ENCODE measurements at regions not wholly inside any gene's neighbourhood (a gene's known extent, or its start where the extent isn't known, plus 50 kb on each side); places are given as distances from the start of the nearest gene placed in this dataset.

DNA sequence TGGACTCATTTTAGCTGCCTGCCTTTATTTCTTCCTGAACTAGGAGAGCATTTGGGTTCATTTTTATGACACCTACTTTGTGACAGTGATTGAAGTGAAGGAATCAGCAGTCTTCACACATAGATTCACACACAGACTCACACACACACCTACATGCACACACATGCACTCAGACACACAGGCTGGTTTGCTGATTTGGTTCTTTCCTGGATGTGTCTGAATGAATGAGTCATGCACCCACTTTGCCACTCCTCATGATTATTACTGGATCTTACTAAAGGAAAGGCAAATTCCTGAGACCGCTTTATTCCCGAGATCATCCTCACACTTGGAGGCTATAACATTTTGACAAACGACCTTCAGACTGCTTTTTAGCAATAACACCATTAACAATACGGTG, 529.5 kb downstream of the AGTPBP1 start:
- Histone ChIP-seq H3K4me3 (ENCODE audit: low read depth in 1 of 2, low read length in 2 of 2) (no peak overlapping the region), H3K9ac (ENCODE audit: low read depth, low read length) (no peak overlapping the region), H3K27ac (ENCODE audit: low read length) (no peak overlapping the region), H3K9me3 (ENCODE audit: insufficient read depth, low read length, severe bottlenecking) (no peaks in the 10 kb centered on the region), H4K20me1 (ENCODE audit: insufficient read depth, low read length) (no peaks in the 10 kb centered on the region), H3K4me2 (ENCODE audit: insufficient read depth, low read length) (no peak overlapping the region), H3K36me3 (ENCODE audit: insufficient read depth, low read length) (no peaks in the 10 kb centered on the region), H3K4me1 (ENCODE audit: insufficient read depth, low read length) (no peaks in the 10 kb centered on the region), H3K79me2 (ENCODE audit: insufficient read depth, low read length) (no peaks in the 10 kb centered on the region), H3K27me3 (ENCODE audit: insufficient read depth, low read length, poor library complexity) (peaks cover 3% of the 10 kb centered on the region), H2AFZ (ENCODE audit: low read depth, low read length) (no peak overlapping the region)
- ATAC-seq (ENCODE audit: insufficient read depth, low read depth) (no peak), DNase-seq (no peak)
- TF ChIP-seq, protein P1, sequence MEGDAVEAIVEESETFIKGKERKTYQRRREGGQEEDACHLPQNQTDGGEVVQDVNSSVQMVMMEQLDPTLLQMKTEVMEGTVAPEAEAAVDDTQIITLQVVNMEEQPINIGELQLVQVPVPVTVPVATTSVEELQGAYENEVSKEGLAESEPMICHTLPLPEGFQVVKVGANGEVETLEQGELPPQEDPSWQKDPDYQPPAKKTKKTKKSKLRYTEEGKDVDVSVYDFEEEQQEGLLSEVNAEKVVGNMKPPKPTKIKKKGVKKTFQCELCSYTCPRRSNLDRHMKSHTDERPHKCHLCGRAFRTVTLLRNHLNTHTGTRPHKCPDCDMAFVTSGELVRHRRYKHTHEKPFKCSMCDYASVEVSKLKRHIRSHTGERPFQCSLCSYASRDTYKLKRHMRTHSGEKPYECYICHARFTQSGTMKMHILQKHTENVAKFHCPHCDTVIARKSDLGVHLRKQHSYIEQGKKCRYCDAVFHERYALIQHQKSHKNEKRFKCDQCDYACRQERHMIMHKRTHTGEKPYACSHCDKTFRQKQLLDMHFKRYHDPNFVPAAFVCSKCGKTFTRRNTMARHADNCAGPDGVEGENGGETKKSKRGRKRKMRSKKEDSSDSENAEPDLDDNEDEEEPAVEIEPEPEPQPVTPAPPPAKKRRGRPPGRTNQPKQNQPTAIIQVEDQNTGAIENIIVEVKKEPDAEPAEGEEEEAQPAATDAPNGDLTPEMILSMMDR (IDR thresholded peaks at IDR 0.05; ENCODE audit: borderline replicate concordance, extremely low read depth, low read length, poor library complexity, severe bottlenecking) = no peak
- TF ChIP-seq EZH2 (IDR thresholded peaks at IDR 0.05; ENCODE audit: borderline replicate concordance, low read depth, low read length, severe bottlenecking) = no peak

DNA sequence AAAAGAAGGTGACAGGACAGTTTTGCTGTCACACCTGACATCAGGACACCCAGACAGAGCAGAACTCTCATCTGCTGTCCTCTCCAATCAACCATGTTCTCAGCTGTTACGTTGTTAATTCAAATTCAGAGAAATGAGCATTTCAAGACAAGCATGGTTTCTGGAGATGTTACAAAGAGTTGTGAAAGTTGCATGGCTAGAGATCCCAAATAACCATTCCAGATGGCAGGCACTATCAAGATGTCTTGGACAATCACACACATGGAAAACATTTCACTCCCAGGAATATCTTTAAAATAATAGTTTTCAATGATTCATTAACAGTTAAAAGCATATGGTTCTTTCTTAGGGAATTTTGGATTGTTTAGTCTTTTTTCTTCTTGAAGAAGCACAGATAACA, 533.1 kb downstream of the AGTPBP1 start:
- no peak for TF ChIP-seq EZH2 (IDR thresholded peaks at IDR 0.05; ENCODE audit: borderline replicate concordance, low read depth, low read length, severe bottlenecking)
- TF ChIP-seq, protein P1 (IDR thresholded peaks at IDR 0.05; ENCODE audit: borderline replicate concordance, extremely low read depth, low read length, poor library complexity, severe bottlenecking) = no peak
- Histone ChIP-seq H3K4me3 (ENCODE audit: low read depth in 1 of 2, low read length in 2 of 2) (no peak overlapping the region), H3K4me1 (ENCODE audit: insufficient read depth, low read length) (no peaks in the 10 kb centered on the region), H3K36me3 (ENCODE audit: insufficient read depth, low read length) (no peaks in the 10 kb centered on the region), H3K9me3 (ENCODE audit: insufficient read depth, low read length, severe bottlenecking) (no peaks in the 10 kb centered on the region), H3K27ac (ENCODE audit: low read length) (no peak overlapping the region), H3K9ac (ENCODE audit: low read depth, low read length) (no peak overlapping the region), H3K27me3 (ENCODE audit: insufficient read depth, low read length, poor library complexity) (peaks cover under 1% of the 10 kb centered on the region), H4K20me1 (ENCODE audit: insufficient read depth, low read length) (no peaks in the 10 kb centered on the region), H2AFZ (ENCODE audit: low read depth, low read length) (no peak overlapping the region), H3K79me2 (ENCODE audit: insufficient read depth, low read length) (no peaks in the 10 kb centered on the region), H3K4me2 (ENCODE audit: insufficient read depth, low read length) (no peak overlapping the region)
- ATAC-seq (ENCODE audit: insufficient read depth, low read depth) (no peak), DNase-seq (no peak)

DNA sequence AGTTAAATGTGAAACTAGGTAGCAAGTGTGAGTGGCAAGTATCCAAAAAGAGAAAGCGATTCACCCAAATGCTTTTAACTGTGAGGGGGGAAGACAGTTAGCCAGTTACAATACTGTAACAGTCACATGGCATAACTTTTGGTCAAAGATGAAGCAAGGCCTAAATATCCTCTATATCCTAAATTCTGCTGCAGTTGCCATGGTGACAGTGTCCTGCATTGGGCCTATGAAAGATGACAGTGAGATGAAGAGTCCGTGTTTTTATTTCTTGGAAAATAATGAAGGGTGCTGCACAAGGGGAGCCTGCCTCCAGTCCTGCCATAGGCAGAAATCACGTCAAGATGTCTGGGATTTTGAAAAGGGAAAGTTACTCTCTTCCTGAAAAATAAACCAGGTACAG, 534.6 kb downstream of the NTRK2 start:
- H4K20me1 ChIP-seq (ENCODE audit: insufficient read depth, low read length) = no peaks in the 10 kb centered on the region
- DNase-seq = no peak
- H2AFZ ChIP-seq (ENCODE audit: low read depth, low read length) = no peak overlapping the region
- no peak overlapping the region for H3K4me2 ChIP-seq (ENCODE audit: insufficient read depth, low read length)
- TF ChIP-seq EZH2 (IDR thresholded peaks at IDR 0.05; ENCODE audit: borderline replicate concordance, low read depth, low read length, severe bottlenecking) = no peak
- TF ChIP-seq, protein P1 (IDR thresholded peaks at IDR 0.05; ENCODE audit: borderline replicate concordance, extremely low read depth, low read length, poor library complexity, severe bottlenecking) = no peak
- H3K27me3 ChIP-seq (ENCODE audit: insufficient read depth, low read length, poor library complexity) = no peaks in the 10 kb centered on the region
- no peak overlapping the region for H3K4me3 ChIP-seq (ENCODE audit: low read depth in 1 of 2, low read length in 2 of 2)
- no peaks in the 10 kb centered on the region for H3K79me2 ChIP-seq (ENCODE audit: insufficient read depth, low read length)
- no peak for ATAC-seq (ENCODE audit: insufficient read depth, low read depth)
- no peak overlapping the region for H3K27ac ChIP-seq (ENCODE audit: low read length)
- no peaks in the 10 kb centered on the region for H3K9me3 ChIP-seq (ENCODE audit: insufficient read depth, low read length, severe bottlenecking)
- no peak overlapping the region for H3K9ac ChIP-seq (ENCODE audit: low read depth, low read length)
- H3K4me1 ChIP-seq (ENCODE audit: insufficient read depth, low read length) = no peaks in the 10 kb centered on the region
- no peaks in the 10 kb centered on the region for H3K36me3 ChIP-seq (ENCODE audit: insufficient read depth, low read length)

DNA sequence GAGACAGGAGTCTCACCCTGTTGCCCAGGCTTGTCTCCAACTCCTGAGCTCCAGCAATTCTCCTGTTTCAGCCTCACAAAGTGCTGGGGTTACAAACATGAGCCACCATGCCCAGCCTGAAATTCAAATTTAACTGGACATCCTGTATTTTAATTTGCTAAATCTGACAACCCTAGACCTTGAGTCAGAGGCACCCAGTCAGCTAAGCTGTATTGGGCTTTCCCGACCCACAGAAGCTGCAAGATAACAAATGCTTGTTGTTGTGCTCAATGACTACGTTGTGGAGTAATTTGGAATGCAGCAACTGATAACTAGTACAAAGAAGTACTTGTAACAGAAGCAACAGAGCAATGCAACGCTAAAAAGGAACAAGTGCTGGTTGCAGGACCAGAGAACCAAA, 533.1 kb downstream of the NTRK2 start:
- no peak overlapping the region for H2AFZ ChIP-seq (ENCODE audit: low read depth, low read length)
- H3K27ac ChIP-seq (ENCODE audit: low read length) = no peak overlapping the region
- ATAC-seq (ENCODE audit: insufficient read depth, low read depth) (no peak), DNase-seq (no peak)
- H3K9ac ChIP-seq (ENCODE audit: low read depth, low read length) = no peak overlapping the region
- no peaks in the 10 kb centered on the region for H3K27me3 ChIP-seq (ENCODE audit: insufficient read depth, low read length, poor library complexity)
- no peak overlapping the region for H3K4me3 ChIP-seq (ENCODE audit: low read depth in 1 of 2, low read length in 2 of 2)
- no peaks in the 10 kb centered on the region for H3K4me1 ChIP-seq (ENCODE audit: insufficient read depth, low read length)
- H3K4me2 ChIP-seq (ENCODE audit: insufficient read depth, low read length) = no peak overlapping the region
- H4K20me1 ChIP-seq (ENCODE audit: insufficient read depth, low read length) = no peaks in the 10 kb centered on the region
- TF ChIP-seq, protein P1 (IDR thresholded peaks at IDR 0.05; ENCODE audit: borderline replicate concordance, extremely low read depth, low read length, poor library complexity, severe bottlenecking) = no peak
- TF ChIP-seq EZH2 (IDR thresholded peaks at IDR 0.05; ENCODE audit: borderline replicate concordance, low read depth, low read length, severe bottlenecking) = no peak
- no peaks in the 10 kb centered on the region for H3K36me3 ChIP-seq (ENCODE audit: insufficient read depth, low read length)
- no peaks in the 10 kb centered on the region for H3K9me3 ChIP-seq (ENCODE audit: insufficient read depth, low read length, severe bottlenecking)
- H3K79me2 ChIP-seq (ENCODE audit: insufficient read depth, low read length) = no peaks in the 10 kb centered on the region

Measured in DND-41 (cell line).